NB4 (cell line): ENCODE measurements at regions not wholly inside any gene's neighbourhood (a gene's known extent, or its start where the extent isn't known, plus 50 kb on each side); places are given as distances from the start of the nearest gene placed in this dataset.
A peak's percentile ranks its signal among the peaks of the same experiment; 100 is the strongest.

Source experiments
- DNase-seq: peaks from one replicate; pipeline ENCODE4 v3.0.0; 2010; ENCODE audit warnings: low read depth
- H3K4me3 ChIP-seq: one replicate; pipeline ENCODE4 v1.5.1; 2011; ENCODE audit warnings: mild to moderate bottlenecking, low read depth, low read length, moderate library complexity
- CTCF ChIP-seq: IDR thresholded peaks from one replicate; pipeline ENCODE4 v1.5.1; 2012; ENCODE audit warnings: low read depth, low read length
- MAX ChIP-seq: IDR thresholded peaks from 2 replicates; pipeline ENCODE4 v1.6.1; 2011; ENCODE audit warnings: low read depth, low read length
- MYC ChIP-seq: IDR thresholded peaks from 2 replicates; pipeline ENCODE4 v1.6.1; 2011; ENCODE audit warnings: low read depth, low read length
- POLR2A ChIP-seq: IDR thresholded peaks from 2 replicates; pipeline ENCODE4 v1.6.1; 2011; ENCODE audit warnings: mild to moderate bottlenecking; ENCODE audit not compliant: insufficient read length; ENCODE audit errors: extremely low read depth

GRCh38 chr1:98306517-98307089 is 354.9 kb upstream of the SNX7 start:
- TF ChIP-seq POLR2A (no peak), MYC (no peak), MAX (no peak), CTCF (no peak)

GRCh38 chr1:98305362-98305761 is 356.2 kb upstream of the SNX7 start:
- no peak for TF ChIP-seq MYC
- TF ChIP-seq POLR2A = no peak
- TF ChIP-seq CTCF = no peak
- TF ChIP-seq MAX = no peak
- DNase-seq = no peak
- no peak overlapping the region for H3K4me3 ChIP-seq

More at GRCh38 chr1:98306517-98307089, 354.9 kb upstream of the SNX7 start:
- no peak overlapping the region for H3K4me3 ChIP-seq
- peak; percentile 9 for DNase-seq

- H3K4me3 ChIP-seq = no peak overlapping the region
- no peak for DNase-seq
- TF ChIP-seq MAX (no peak), MYC (no peak), CTCF (no peak), POLR2A (no peak)
Measured at GRCh38 chr1:98304888-98305287, 356.6 kb upstream of the SNX7 start.

- DNase-seq = no peak
- no peak overlapping the region for H3K4me3 ChIP-seq
- TF ChIP-seq MAX (no peak), CTCF (no peak), POLR2A (no peak), MYC (no peak)
Measured at GRCh38 chr1:98299861-98300260, 361.7 kb upstream of the SNX7 start.

- no peak for DNase-seq
- TF ChIP-seq MYC = no peak
- no peak for TF ChIP-seq CTCF
- TF ChIP-seq POLR2A = no peak
- no peak for TF ChIP-seq MAX
- no peak overlapping the region for H3K4me3 ChIP-seq
Measured at GRCh38 chr1:98299313-98299712, 362.2 kb upstream of the SNX7 start.
